Fibroblast of mammary gland (primary cell): ENCODE measurements at regions not wholly inside any gene's neighbourhood (a gene's known extent, or its start where the extent isn't known, plus 50 kb on each side); places are given as distances from the start of the nearest gene placed in this dataset.

Experiments
- DNase-seq: peaks from one replicate; pipeline ENCODE4 v3.0.0-alpha.2; 2010; ENCODE audit warnings: low read depth
- H3K4me3 ChIP-seq: 2 replicates; pipeline ENCODE4 v1.5.1; 2011; ENCODE audit warnings: low read depth, mild to moderate bottlenecking, low read length, moderate library complexity; ENCODE audit not compliant: control insufficient read depth
- CTCF ChIP-seq: conservative IDR thresholded peaks from 2 replicates; pipeline ENCODE4 v1.5.1; 2011; ENCODE audit warnings: low read depth, low read length, inconsistent platforms; ENCODE audit not compliant: control insufficient read depth, insufficient read depth

GRCh38 chr11:130526846-130527245 is 78.4 kb downstream of the ADAMTS15 start:
- DNase-seq: no peak
- TF ChIP-seq CTCF: no peak
- H3K4me3 ChIP-seq: no peak overlapping the region

- peak; percentile 31 for DNase-seq
- H3K4me3 ChIP-seq: no peak overlapping the region
- TF ChIP-seq CTCF: no peak
These were observed 79.3 kb downstream of the ADAMTS15 start for GRCh38 chr11:130527636-130528297.

- DNase-seq: peak; percentile 17
- H3K4me3 ChIP-seq: no peak overlapping the region
- no peak for TF ChIP-seq CTCF
These were observed 80.1 kb downstream of the ADAMTS15 start for GRCh38 chr11:130528298-130529261.

- no peak overlapping the region for H3K4me3 ChIP-seq
- no peak for DNase-seq
- TF ChIP-seq CTCF: no peak
These were observed 80.9 kb downstream of the ADAMTS15 start for GRCh38 chr11:130529366-130529765.

GRCh38 chr11:130531061-130531460 is 82.6 kb downstream of the ADAMTS15 start:
- H3K4me3 ChIP-seq: no peak overlapping the region
- DNase-seq: peak; percentile 12
- no peak for TF ChIP-seq CTCF

- no peak for TF ChIP-seq CTCF
- DNase-seq: no peak
These were observed 84.8 kb downstream of the ADAMTS15 start for GRCh38 chr11:130533113-130533798.

More at GRCh38 chr11:130533113-130533798, 84.8 kb downstream of the ADAMTS15 start:
- no peak overlapping the region for H3K4me3 ChIP-seq
